Heart left ventricle (tissue), 16 donors: ENCODE measurements at regions not wholly inside any gene's neighbourhood (a gene's known extent, or its start where the extent isn't known, plus 50 kb on each side); places are given as distances from the start of the nearest gene placed in this dataset.
"Not testable (repeated sequence)": the region's sequence is repeated elsewhere in the genome, so short reads cannot be mapped to it uniquely, and the experiment has no call there.

Experiments used
- ATAC-seq, 4 donors: fragments of 200-7000 bp; cut with Tn5 transposase; one replicate each; pipeline ENCODE4 v1.9.1; 2020 to 2022; ENCODE audit warnings: moderate library complexity in 4 of 4, mild to moderate bottlenecking in 3 of 4, moderate number of reproducible peaks in 1 of 4
- DNase-seq, 5 donors: peaks; one replicate each; pipeline ENCODE4 v3.0.0-alpha.2; 2020
- H3K27ac ChIP-seq, 12 donors: fragments of 200-600 bp; sonication (generic) in 4 of 12; one replicate each; pipeline versions ENCODE4 v1.5.0 to v1.8.0; 2016 to 2022; ENCODE audit warnings: mild to moderate bottlenecking in 2 of 12
- H3K27me3 ChIP-seq, 9 donors: fragments of 200-600 bp; sonication (generic) in 2 of 9; one replicate each; pipeline versions ENCODE4 v1.5.1 to v1.8.0; 2016 to 2022; ENCODE audit warnings: mild to moderate bottlenecking in 3 of 9
- H3K36me3 ChIP-seq, 9 donors: fragments of 200-600 bp; sonication (generic) in 2 of 9; one replicate each; pipeline versions ENCODE4 v1.5.0 to v1.8.0; 2018 to 2022; ENCODE audit warnings: mild to moderate bottlenecking in 2 of 9
- H3K4me1 ChIP-seq, 12 donors: fragments of 200-600 bp; sonication (generic) in 4 of 12; one replicate each; pipeline versions ENCODE4 v1.5.0 to v1.8.0; 2016 to 2022; ENCODE audit warnings: mild to moderate bottlenecking in 3 of 12
- H3K4me3 ChIP-seq, 12 donors: fragments of 200-600 bp; sonication (generic) in 4 of 12; one replicate each; pipeline versions ENCODE4 v1.5.0 to v1.8.0; 2017 to 2022; ENCODE audit warnings: mild to moderate bottlenecking in 9 of 12, moderate library complexity in 4 of 12
- H3K9me3 ChIP-seq, 12 donors: fragments of 200-600 bp; sonication (generic) in 4 of 12; one replicate each; pipeline versions ENCODE4 v1.5.0 to v1.8.0; 2016 to 2022; ENCODE audit warnings: mild to moderate bottlenecking in 1 of 12
- POLR2A ChIP-seq, 2 donors: fragments of 450-650 bp; IDR thresholded peaks; one replicate each; pipeline ENCODE4 v1.6.1; 2017; ENCODE audit warnings: antibody characterized with exemption in 2 of 2, mild to moderate bottlenecking in 2 of 2, moderate library complexity in 2 of 2
- WGBS, 4 donors: extraction: QIAGEN DNeasy Blood & Tissue Kit in 2 of 4; methylation state at CpG; one replicate each; pipeline versions ENCODE4 v1.1.5 to v1.1.7; 2013 to 2018; 5-methylcytosine and 5-hydroxymethylcytosine counted together
- intact Hi-C, 10 donors: fragments of 100-400 bp; cut with DNase I; formaldehyde crosslinking; loops; one replicate each; pipeline versions ENCODE4 v1.11.1 to v1.14.2; 2022
- TF ChIP-seq, protein P1 (sequence below), 12 donors: fragments of 200-600 bp; sonication (generic) in 4 of 12; IDR thresholded peaks; one replicate each; pipeline versions ENCODE4 v1.5.0 to v1.8.0; 2018 to 2022; ENCODE audit warnings: antibody characterized with exemption in 12 of 12, mild to moderate bottlenecking in 5 of 12
- donor health status: ischemic (EF 13 %, LVEDD 7.1; RV severe dilation, severe dysfunction).
- donor health status: healthy with polysubstance abuse.
- donor health status: DM: no; HTN: yes; CAD: no.
- donor health status: DM: no; HTN: no; CAD: no.
- donor health status: ischemic (EF 25% LVEDD 6.9; RV normal size, moderate dysfunction).
- donor health status: ischemic (EF 25% LVEDD 5.7; RV mildly dilated, moderate dysfunction).
- donor health status: healthy.
- donor health status: DM: yes; HTN: yes; CAD: no.
- donor health status: ischemic (EF 35%, LVEDD 5.7; RV mildly dilated, moderate dysfunction).
- donor health status: nonischemic (EF 11% LVEDD 7.7; RV severe dilation, severe dysfunction).
- donor health status: DM: yes; HTN: yes; CAD: no.
- donor health status: PGD.
- donor health status: ischemic (EF 29% LVEDD 5.4; RV normal size, mild dysfunction).
- donor health status: nonischemic (EF 23%, LVEDD 6.1; RV moderate dilation, normal function).

GRCh38 chr14:30403791-30404190 is 155.2 kb upstream of the G2E3 start:
- ATAC-seq (no peak), DNase-seq (no peak)
- H3K27me3 ChIP-seq = no peaks in the 10 kb centered on the region
- no peaks in the 10 kb centered on the region for H3K4me1 ChIP-seq
- H3K27ac ChIP-seq = no peak overlapping the region
- H3K4me3 ChIP-seq = no peak overlapping the region
- no peaks in the 10 kb centered on the region for H3K9me3 ChIP-seq
- no peaks in the 10 kb centered on the region for H3K36me3 ChIP-seq
- 74 to 87% (median 82%) methylated on average over 4 of the region's 4 CpGs for WGBS, 4 donors
- intact Hi-C loops = loop anchor here in 1 of 10 donors (10.0 kb wide), 1 partner anchor 449 kb away; no protein-coding TSS in a partner anchor
- TF ChIP-seq, protein P1, sequence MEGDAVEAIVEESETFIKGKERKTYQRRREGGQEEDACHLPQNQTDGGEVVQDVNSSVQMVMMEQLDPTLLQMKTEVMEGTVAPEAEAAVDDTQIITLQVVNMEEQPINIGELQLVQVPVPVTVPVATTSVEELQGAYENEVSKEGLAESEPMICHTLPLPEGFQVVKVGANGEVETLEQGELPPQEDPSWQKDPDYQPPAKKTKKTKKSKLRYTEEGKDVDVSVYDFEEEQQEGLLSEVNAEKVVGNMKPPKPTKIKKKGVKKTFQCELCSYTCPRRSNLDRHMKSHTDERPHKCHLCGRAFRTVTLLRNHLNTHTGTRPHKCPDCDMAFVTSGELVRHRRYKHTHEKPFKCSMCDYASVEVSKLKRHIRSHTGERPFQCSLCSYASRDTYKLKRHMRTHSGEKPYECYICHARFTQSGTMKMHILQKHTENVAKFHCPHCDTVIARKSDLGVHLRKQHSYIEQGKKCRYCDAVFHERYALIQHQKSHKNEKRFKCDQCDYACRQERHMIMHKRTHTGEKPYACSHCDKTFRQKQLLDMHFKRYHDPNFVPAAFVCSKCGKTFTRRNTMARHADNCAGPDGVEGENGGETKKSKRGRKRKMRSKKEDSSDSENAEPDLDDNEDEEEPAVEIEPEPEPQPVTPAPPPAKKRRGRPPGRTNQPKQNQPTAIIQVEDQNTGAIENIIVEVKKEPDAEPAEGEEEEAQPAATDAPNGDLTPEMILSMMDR (IDR thresholded peaks at IDR 0.05) = no peak
- no peak for TF ChIP-seq POLR2A (IDR thresholded peaks at IDR 0.05)

- not testable (repeated sequence) for H3K4me1 ChIP-seq, H3K36me3 ChIP-seq, DNase-seq, H3K4me3 ChIP-seq, ATAC-seq, H3K27ac ChIP-seq, H3K27me3 ChIP-seq, H3K9me3 ChIP-seq
- intact Hi-C loops = loop anchor here in 1 of 10 donors (10.0 kb wide), 1 partner anchor 455 kb away; no protein-coding TSS in a partner anchor
- WGBS, 4 donors = 80 to 90% (median 86%) methylated on average over 2 of the region's 2 CpGs
These were observed 149.4 kb upstream of the G2E3 start for GRCh38 chr14:30409508-30410015.

DNA sequence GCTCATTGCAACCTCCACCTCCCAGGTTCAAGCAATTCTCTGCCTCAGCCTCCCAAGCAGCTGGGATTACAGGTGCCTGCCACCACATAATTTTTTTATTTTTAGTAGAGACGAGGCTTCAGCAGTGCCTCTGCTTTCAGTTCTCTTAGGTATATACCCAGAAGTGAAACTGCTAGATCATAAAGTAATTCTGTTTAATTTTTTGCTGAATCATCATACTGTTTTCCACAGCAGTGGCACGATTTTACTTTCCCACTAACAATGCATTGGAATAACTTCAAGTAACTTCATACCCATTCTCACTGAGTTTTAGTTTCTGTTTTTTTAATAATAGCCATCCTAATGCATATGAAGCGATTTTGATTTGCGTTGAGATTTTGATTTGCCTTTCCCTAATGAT is 148.0 kb upstream of the G2E3 start:
- intact Hi-C loops = no loop called here
- 74 to 79% (median 77%) methylated on average over 4 of the region's 4 CpGs for WGBS, 4 donors
- no peaks in the 10 kb centered on the region for H3K36me3 ChIP-seq
- DNase-seq (no peak), ATAC-seq (no peak)
- H3K9me3 ChIP-seq = no peaks in the 10 kb centered on the region
- no peaks in the 10 kb centered on the region for H3K27me3 ChIP-seq
- no peak overlapping the region for H3K27ac ChIP-seq
- TF ChIP-seq POLR2A (IDR thresholded peaks at IDR 0.05) = no peak
- TF ChIP-seq, protein P1 (IDR thresholded peaks at IDR 0.05) = no peak
- no peaks in the 10 kb centered on the region for H3K4me1 ChIP-seq
- H3K4me3 ChIP-seq = no peak overlapping the region

- H3K36me3 ChIP-seq, ATAC-seq, H3K27me3 ChIP-seq, intact Hi-C loops, DNase-seq, H3K4me1 ChIP-seq, H3K4me3 ChIP-seq, H3K9me3 ChIP-seq, H3K27ac ChIP-seq: not testable (repeated sequence)
- WGBS, 4 donors = 71 to 88% (median 82%) methylated on average over 8 of the region's 8 CpGs
These were observed 145.8 kb upstream of the G2E3 start for GRCh38 chr14:30413184-30413583.

DNA sequence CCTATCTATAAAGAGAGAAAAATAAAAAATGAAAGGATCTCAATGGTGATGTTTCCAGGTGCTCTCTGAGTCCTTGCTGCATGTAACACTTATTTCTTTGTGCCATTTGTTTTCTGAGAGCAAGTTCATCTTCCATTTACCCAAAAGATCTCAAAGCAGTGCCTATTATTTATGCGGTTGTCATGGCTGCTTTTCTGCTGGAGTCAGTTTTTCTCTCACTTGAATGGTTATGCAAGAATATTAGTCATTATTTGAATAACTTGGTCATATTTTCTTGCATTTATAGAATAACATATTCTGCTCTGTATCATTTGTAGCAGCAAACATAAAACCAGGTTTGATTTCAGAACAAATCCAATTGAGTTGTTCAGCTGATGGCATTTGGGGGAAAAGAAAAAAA is 141.8 kb upstream of the G2E3 start:
- ATAC-seq = no peak

More for the DNA sequence above, 141.8 kb upstream of the G2E3 start:
- TF ChIP-seq, protein P1 (IDR thresholded peaks at IDR 0.05) = no peak
- Histone ChIP-seq H3K36me3 (no peaks in the 10 kb centered on the region), H3K4me3 (no peak overlapping the region), H3K9me3 (no peaks in the 10 kb centered on the region), H3K4me1 (no peaks in the 10 kb centered on the region), H3K27ac (no peak overlapping the region), H3K27me3 (peaks cover 0 to 10% (median 0%) of the 10 kb centered on the region in 9 donors)
- no peak for DNase-seq
- 92 to 97% (median 96%) methylated on average over 1 of the region's 1 CpG for WGBS, 4 donors
- intact Hi-C loops = no loop called here
